ENCODE measurements at regions not wholly inside any gene's neighbourhood (a gene's known extent, or its start where the extent isn't known, plus 50 kb on each side); places are given as distances from the start of the nearest gene placed in this dataset.
"Not testable (repeated sequence)": the region's sequence is repeated elsewhere in the genome, so short reads cannot be mapped to it uniquely, and the experiment has no call there.

GRCh38 chr3:89932882-89933281, 825.5 kb downstream of the EPHA3 start:
- DNase-seq (ENCODE audit: low spot score): no peak

DNA sequence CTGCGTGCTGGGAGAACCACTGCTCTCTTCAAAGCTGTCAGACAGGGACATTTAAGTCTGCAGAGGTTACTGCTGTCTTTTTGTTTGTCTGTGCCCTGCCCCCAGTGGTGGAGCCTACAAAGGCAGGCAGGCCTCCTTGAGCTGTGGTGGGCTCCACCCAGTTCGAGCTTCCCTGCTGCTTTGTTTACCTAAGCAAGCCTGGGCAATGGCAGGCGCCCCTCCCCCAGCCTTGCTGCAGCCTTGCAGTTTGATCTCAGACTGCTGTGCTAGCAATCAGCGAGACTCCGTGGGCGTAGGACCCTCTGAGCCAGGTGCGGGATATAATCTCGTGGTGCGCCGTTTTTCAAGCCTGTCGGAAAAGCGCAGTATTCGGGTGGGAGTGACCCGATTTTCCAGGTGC, 837.0 kb downstream of the EPHA3 start:
- DNase-seq (ENCODE audit: low spot score): not testable (repeated sequence)

DNA sequence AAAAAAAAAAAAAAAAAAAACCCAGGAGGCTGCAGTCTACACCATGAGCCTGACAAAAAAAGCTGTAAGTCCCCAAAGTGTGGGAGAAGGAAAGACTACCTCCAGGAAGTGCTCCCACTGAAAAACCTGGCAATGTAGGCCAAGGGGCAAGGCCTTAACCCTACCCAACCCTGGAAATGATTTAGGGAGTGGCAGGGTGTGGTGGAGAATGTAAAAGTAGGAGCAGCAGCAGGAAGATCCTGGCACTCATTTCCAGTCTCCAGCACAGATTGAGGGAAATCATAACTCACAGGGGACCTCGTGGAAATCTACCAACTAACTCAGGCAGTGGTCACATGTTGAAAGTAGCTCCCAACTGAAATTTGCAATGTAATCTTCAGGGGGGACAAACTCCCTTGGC, 839.5 kb downstream of the EPHA3 start:
- no peak for DNase-seq (ENCODE audit: low spot score)

DNA sequence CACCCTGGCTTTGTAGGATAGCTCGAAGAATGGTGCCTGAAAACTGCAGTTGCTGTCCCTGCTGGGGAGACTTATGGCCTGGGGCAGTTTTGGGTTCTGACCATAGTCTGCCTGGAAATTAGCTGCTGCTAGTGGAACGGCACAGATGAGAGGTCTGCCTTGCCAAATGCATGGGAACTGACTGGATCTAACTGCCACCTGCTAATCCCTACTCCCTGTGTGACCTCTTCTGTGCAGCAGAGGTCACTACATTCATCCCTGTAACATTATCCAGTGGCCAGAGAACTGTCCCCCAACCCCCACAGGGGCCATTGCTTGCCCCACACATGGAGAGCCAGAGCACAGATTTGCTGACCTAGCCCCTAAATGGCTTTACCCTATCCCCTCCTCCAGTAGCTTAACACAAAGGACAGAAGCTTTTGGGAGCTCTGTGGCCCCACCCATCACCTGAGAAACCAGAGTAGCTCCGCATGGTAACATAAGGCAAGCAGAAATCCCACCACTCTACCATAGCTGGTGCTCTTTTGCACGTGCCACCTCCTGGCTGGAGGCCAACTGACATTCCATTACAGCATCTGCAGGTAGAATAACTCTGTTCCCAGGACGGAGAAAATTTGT, 840.0 kb downstream of the EPHA3 start:
- no peak for DNase-seq (ENCODE audit: low spot score)

DNA sequence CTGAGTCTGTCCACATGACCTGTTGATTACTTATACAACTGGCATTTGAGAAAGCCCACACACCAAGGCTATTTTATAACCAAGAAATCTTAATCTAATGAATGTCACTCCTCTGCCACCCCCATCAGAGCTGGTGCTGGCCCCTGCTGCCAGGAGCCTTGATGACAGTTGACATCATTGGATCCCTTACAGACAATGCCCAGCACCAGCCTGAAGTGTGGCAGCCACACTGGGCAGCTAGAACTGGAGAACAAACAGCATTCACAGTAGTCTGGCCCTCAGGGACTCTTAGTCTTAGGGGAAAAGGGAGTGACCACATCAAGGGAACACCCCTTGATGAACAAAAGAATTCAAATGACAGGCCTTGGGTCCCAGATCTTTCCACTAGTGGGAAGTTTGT, 840.6 kb downstream of the EPHA3 start:
- no peak for DNase-seq (ENCODE audit: low spot score)

- DNase-seq (ENCODE audit: low spot score): no peak
Measured at GRCh38 chr3:89950772-89951171, 843.4 kb downstream of the EPHA3 start.

DNA sequence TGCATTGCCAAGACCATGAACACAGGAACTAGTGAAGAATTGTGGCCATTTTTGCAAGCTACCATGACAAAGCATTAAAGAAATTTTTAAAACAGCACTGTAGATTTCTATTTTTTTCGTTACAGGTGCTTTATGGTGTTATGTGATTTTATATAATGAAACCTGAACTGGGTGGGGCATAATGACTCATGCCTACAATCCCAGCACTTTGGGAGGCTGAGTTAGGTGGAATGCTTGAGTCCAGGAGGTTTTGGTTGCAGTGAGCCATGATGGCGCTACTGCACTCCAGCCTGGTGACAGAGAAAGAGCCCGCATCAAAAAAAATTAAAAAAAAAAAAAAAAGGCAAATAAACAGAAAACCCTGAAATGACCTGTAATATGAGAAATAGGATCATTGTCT, 846.7 kb downstream of the EPHA3 start:
- DNase-seq (ENCODE audit: low spot score): no peak

GRCh38 chr3:89955156-89955555, 847.7 kb downstream of the EPHA3 start:
- no peak for DNase-seq (ENCODE audit: low spot score)

- DNase-seq (ENCODE audit: low spot score): no peak
Measured at GRCh38 chr3:89957451-89957850, 850.0 kb downstream of the EPHA3 start.

DNA sequence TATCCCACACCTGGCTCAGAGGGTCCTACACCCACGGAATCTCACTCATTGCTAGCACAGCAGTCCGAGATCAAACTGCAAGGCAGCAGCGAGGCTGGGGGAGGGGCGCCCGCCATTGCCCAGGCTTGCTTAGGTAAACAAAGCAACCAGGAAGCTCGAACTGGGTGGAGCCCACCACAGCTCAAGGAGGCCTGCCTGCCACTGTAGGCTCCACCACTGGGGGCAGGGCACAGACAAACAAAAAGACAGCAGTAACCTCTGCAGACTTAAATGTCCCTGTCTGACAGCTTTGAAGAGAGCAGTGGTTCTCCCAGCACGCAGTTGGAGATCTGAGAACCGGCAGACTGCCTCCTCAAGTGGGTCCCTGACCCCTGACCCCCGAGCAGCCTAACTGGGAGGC, 850.7 kb downstream of the EPHA3 start:
- DNase-seq (ENCODE audit: low spot score): not testable (repeated sequence)

DNA sequence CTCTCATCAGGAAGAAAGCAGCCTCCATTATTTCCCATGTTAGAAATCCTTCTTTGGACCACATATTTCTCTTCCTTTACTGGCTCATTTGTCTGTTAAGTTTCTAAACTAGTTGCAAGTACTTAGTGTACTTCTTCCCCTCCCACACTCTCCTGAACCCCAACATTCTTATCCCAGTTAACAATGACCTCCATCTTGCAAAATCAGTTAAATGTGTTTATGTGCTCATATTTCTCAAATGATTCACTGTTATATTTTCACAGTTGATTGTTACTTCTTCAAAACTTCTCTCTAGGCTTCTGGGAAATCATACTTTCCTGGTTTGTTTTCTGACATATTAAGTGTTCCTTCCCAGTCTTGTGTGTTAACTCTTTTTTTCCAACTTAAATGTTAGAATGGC, 856.9 kb downstream of the EPHA3 start:
- DNase-seq (ENCODE audit: low spot score): no peak

GRCh38 chr3:89966877-89967665, 859.6 kb downstream of the EPHA3 start:
- no peak for DNase-seq (ENCODE audit: low spot score)

GRCh38 chr3:89971329-89971728, 863.9 kb downstream of the EPHA3 start:
- no peak for DNase-seq (ENCODE audit: low spot score)

DNA sequence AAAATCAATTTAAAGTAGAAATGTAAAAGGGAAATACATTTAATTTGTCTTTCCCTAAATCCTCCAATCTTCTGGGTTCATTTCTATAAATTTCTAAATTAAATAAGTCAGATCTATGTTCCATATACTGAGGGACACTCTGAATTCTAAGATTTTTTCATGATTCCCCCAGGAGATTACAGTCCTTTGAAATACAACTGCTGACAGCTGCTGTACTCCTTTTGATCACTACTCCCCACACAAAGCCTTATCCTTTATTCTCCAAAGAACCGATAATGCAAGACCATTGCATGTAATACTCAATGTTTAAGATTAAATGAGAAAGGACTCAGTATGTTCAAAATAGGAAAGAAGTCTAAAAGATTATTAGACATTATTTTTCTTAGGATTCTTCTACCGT, 865.7 kb downstream of the EPHA3 start:
- no peak for DNase-seq (ENCODE audit: low spot score)

DNA sequence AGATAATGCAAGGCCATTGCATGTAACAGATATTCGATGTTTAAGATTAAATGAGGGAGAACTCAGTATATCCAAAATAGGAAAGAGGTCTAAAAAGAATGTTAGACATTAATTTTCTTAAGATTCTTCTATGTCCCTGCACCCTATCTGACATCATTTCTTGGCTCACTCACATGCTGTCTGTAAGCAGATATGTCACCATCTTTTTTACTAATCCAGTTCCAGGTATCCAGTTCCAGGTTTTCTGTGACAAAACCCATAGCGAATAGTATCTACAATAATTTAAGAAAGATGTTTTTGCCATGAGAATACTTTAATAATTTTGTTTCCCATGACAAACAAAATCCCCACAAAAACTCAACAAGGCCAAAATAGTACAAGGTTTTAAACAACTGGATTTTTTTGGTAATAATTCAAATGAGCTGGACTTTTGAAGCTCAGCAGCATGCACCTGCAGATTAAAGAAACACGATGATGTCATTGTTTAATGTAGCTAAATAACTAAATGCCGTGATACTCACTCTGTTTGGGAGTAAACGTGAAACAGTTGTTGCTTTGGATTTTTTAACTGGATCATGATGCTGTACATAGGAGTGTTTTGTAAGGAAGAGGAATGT, 867.6 kb downstream of the EPHA3 start:
- DNase-seq (ENCODE audit: low spot score): no peak

DNA sequence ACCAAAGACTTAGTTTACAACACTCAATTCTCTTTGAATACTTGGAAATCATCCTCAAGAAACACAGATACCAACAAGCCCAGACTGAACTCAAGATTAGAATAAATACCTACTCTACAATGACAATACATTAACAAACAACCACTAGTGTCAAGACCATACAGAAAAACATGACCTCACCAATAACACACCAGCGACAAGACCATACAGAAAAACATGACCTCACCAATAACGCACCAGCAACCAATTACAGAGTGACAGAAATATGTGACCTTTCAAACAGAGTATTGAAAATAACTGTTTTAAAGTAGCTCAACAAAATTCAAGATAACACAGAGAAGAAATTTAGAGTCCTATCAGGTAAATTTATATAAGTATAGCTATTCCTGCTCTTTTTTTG, 876.0 kb downstream of the EPHA3 start:
- DNase-seq (ENCODE audit: low spot score): no peak

GRCh38 chr3:90005281-90005847, 897.9 kb downstream of the EPHA3 start:
- DNase-seq (ENCODE audit: low spot score): no peak

DNA sequence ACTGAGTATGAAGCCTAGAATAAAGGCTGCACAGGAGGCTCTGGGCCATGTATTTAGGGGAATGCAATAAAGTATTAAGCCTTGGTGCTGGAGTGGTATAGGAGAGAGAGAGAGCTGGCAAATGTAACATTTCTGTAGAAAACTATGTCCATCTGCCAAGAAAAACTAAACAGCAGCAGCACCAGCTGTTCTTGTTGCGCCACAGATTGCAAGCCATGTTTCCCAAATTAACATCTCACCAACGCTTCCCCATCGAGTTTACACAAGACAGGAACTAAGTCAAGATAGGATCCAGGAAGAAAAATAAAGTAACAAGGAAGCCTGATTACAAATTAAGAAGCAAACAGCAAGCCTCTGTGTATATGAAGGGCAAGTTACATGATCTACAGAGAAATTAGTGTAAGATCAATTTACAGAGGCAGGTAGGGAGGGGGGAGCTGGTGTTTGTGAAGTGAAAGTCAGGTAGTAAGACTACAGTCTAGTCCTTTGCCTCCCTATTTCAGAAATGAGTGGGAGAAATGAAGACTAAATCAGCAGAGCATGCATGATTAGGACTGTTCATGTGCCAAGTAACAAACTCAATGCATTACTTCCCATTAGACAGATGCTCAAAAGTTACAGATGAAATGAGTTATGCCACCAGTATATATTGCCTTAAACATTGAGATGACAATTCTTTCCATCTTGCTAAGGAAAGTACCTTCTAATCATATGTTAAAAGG, 900.5 kb downstream of the EPHA3 start:
- no peak for DNase-seq (ENCODE audit: low spot score)

- DNase-seq (ENCODE audit: low spot score): no peak
Measured at GRCh38 chr3:90010341-90010740, 902.9 kb downstream of the EPHA3 start.

GRCh38 chr3:90011131-90011530, 903.7 kb downstream of the EPHA3 start:
- DNase-seq (ENCODE audit: low spot score): no peak

DNA sequence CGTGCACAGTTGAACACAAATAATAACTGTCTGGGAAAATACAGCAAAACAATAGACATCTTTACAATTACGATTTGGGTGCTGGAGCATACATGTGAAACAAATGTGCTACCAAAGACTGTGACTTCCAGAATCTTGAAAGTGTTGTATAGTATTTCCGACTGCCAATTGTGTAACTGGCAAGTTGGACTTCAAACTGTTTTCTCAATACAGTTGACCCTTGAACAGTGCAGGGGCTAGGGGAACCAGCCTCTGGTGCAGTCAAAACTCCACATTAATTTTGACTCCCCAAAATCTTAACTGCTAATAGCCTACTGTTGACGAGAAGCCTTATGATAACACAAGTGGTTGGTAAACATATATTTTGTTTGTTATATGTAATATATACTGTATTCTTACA, 904.2 kb downstream of the EPHA3 start:
- DNase-seq (ENCODE audit: low spot score): no peak

- DNase-seq (ENCODE audit: low spot score): no peak
Measured at GRCh38 chr3:90011996-90012395, 904.6 kb downstream of the EPHA3 start.

Measured in left forelimb (tissue), 1 donor.